Astrocyte of the hippocampus (primary cell): ENCODE measurements at regions not wholly inside any gene's neighbourhood (a gene's known extent, or its start where the extent isn't known, plus 50 kb on each side); places are given as distances from the start of the nearest gene placed in this dataset.
A peak's percentile ranks its signal among the peaks of the same experiment; 100 is the strongest.
"Not testable (repeated sequence)": the region's sequence is repeated elsewhere in the genome, so short reads cannot be mapped to it uniquely, and the experiment has no call there.

Source experiments
- DNase-seq: peaks from one replicate; pipeline ENCODE4 v3.0.0; 2011; ENCODE audit warnings: low read depth, low spot score

GRCh38 chr18:40179729-40180461 is 1775.1 kb upstream of the PIK3C3 start:
- DNase-seq = peak; percentile 1

- no peak for DNase-seq
These were observed 1787.0 kb upstream of the PIK3C3 start for GRCh38 chr18:40168026-40168425.

GRCh38 chr18:40163254-40163653 is 1791.8 kb upstream of the PIK3C3 start:
- no peak for DNase-seq

- DNase-seq = no peak
These were observed 1794.7 kb upstream of the PIK3C3 start for GRCh38 chr18:40160361-40160760.

GRCh38 chr18:40159141-40160017 is 1795.7 kb upstream of the PIK3C3 start:
- peak; percentile 63 for DNase-seq

- no peak for DNase-seq
These were observed 1797.9 kb upstream of the PIK3C3 start for GRCh38 chr18:40157120-40157519.

GRCh38 chr18:40152859-40153258 is 1802.2 kb upstream of the PIK3C3 start:
- DNase-seq = peak; percentile 16

- DNase-seq = no peak
These were observed 1806.1 kb upstream of the PIK3C3 start for GRCh38 chr18:40148960-40149359.

- DNase-seq = no peak
These were observed 1821.8 kb upstream of the PIK3C3 start for GRCh38 chr18:40133253-40133652.

GRCh38 chr18:40132438-40132837 is 1822.6 kb upstream of the PIK3C3 start:
- DNase-seq = not testable (repeated sequence)

GRCh38 chr18:40124107-40124506 is 1830.9 kb upstream of the PIK3C3 start:
- peak; percentile 75 for DNase-seq

GRCh38 chr18:40120796-40121391 is 1834.1 kb upstream of the PIK3C3 start:
- no peak for DNase-seq

GRCh38 chr18:40120356-40120755 is 1834.7 kb upstream of the PIK3C3 start:
- no peak for DNase-seq

- not testable (repeated sequence) for DNase-seq
These were observed 1835.5 kb upstream of the PIK3C3 start for GRCh38 chr18:40119581-40119980.

GRCh38 chr18:40110455-40110854 is 1844.6 kb upstream of the PIK3C3 start:
- DNase-seq = no peak

- DNase-seq = no peak
These were observed 1845.6 kb upstream of the PIK3C3 start for GRCh38 chr18:40109252-40110049.

GRCh38 chr18:40108596-40108995 is 1846.4 kb upstream of the PIK3C3 start:
- DNase-seq = no peak

- DNase-seq = no peak
These were observed 1852.1 kb upstream of the PIK3C3 start for GRCh38 chr18:40102903-40103302.

GRCh38 chr18:40099641-40100040 is 1855.4 kb upstream of the PIK3C3 start:
- no peak for DNase-seq

GRCh38 chr18:40096675-40097074 is 1858.4 kb upstream of the PIK3C3 start:
- peak; percentile 2 for DNase-seq

- DNase-seq = peak; percentile 23
These were observed 1860.6 kb upstream of the PIK3C3 start for GRCh38 chr18:40094441-40094840.

GRCh38 chr18:40088130-40088529 is 1866.9 kb upstream of the PIK3C3 start:
- DNase-seq = no peak
